Stimulated activated naive CD8-positive, alpha-beta T cell treated with anti-CD3 and anti-CD28 coated beads, Interleukin-15, amount 100 ng/mL, for 72 hours (primary cell): ENCODE measurements at regions not wholly inside any gene's neighbourhood (a gene's known extent, or its start where the extent isn't known, plus 50 kb on each side); places are given as distances from the start of the nearest gene placed in this dataset.

Experiments
- ATAC-seq: fragments of 150-1000 bp; cut with Tn5 transposase; 2 replicates; pipeline ENCODE4 v1.10.0; 2021; ENCODE audit warnings: mild to moderate bottlenecking, moderate library complexity
- DNase-seq, 2 donors: peaks; one replicate each; pipeline ENCODE4 v3.0.0; 2021 to 2022
- H3K27ac Mint-ChIP-seq, 2 donors: one replicate each; pipeline ENCODE4 v1.8.0; 2022; ENCODE audit warnings: mild to moderate bottlenecking in 2 of 2, mixed read lengths in 2 of 2, moderate library complexity in 2 of 2
- H3K27me3 Mint-ChIP-seq: one replicate; pipeline ENCODE4 v1.8.0; 2022; ENCODE audit warnings: mixed read lengths
- H3K4me1 Mint-ChIP-seq: one replicate; pipeline ENCODE4 v1.8.0; 2022; ENCODE audit warnings: mild to moderate bottlenecking, mixed read lengths
- H3K4me3 Mint-ChIP-seq, 2 donors: one replicate each; pipeline ENCODE4 v1.8.0; 2022; ENCODE audit warnings: mild to moderate bottlenecking in 2 of 2, mixed read lengths in 2 of 2, moderate library complexity in 1 of 2
- H3K9me3 Mint-ChIP-seq, 2 donors: one replicate each; pipeline ENCODE4 v1.8.0; 2022; ENCODE audit warnings: mixed read lengths in 2 of 2

- H3K4me1 Mint-ChIP-seq, result no peaks in the 10 kb centered on the region
- no peak for ATAC-seq
- H3K27me3 Mint-ChIP-seq, result no peaks in the 10 kb centered on the region
- H3K4me3 Mint-ChIP-seq, result no peak overlapping the region
- DNase-seq, result no peak
- peaks cover 13 to 25% of the 10 kb centered on the region in 2 donors for H3K9me3 Mint-ChIP-seq
- H3K27ac Mint-ChIP-seq, result no peak overlapping the region
Measured at GRCh38 chr3:158882445-158882844, 80.6 kb downstream of the MFSD1 start.

GRCh38 chr3:158896729-158897128, 94.9 kb downstream of the MFSD1 start:
- ATAC-seq (no peak), DNase-seq (no peak)
- Mint-ChIP-seq H3K27ac (no peak overlapping the region), H3K4me1 (no peaks in the 10 kb centered on the region), H3K9me3 (no peaks in the 10 kb centered on the region), H3K27me3 (no peaks in the 10 kb centered on the region), H3K4me3 (no peak overlapping the region)

GRCh38 chr3:158906749-158907148, 104.9 kb downstream of the MFSD1 start:
- no peak for ATAC-seq
- Mint-ChIP-seq H3K27ac (no peak overlapping the region), H3K9me3 (no peaks in the 10 kb centered on the region), H3K4me1 (no peaks in the 10 kb centered on the region), H3K4me3 (no peak overlapping the region), H3K27me3 (peaks cover 11% of the 10 kb centered on the region)
- DNase-seq, result no peak

GRCh38 chr3:158908187-158908734, 106.4 kb downstream of the MFSD1 start:
- ATAC-seq, result no peak
- H3K4me3 Mint-ChIP-seq, result no peak overlapping the region
- peaks cover 11% of the 10 kb centered on the region for H3K27me3 Mint-ChIP-seq
- no peak for DNase-seq
- no peak overlapping the region for H3K27ac Mint-ChIP-seq
- no peaks in the 10 kb centered on the region for H3K9me3 Mint-ChIP-seq
- H3K4me1 Mint-ChIP-seq, result no peaks in the 10 kb centered on the region

- ATAC-seq (no peak), DNase-seq (no peak)
- no peaks in the 10 kb centered on the region for H3K4me1 Mint-ChIP-seq
- H3K4me3 Mint-ChIP-seq, result no peak overlapping the region
- no peak overlapping the region for H3K27ac Mint-ChIP-seq
- H3K9me3 Mint-ChIP-seq, result no peaks in the 10 kb centered on the region
- H3K27me3 Mint-ChIP-seq, result peaks cover 11% of the 10 kb centered on the region
Measured at GRCh38 chr3:158909870-158910269, 108.0 kb downstream of the MFSD1 start.

GRCh38 chr3:158911586-158911985, 109.7 kb downstream of the MFSD1 start:
- H3K27ac Mint-ChIP-seq, result no peak overlapping the region
- H3K9me3 Mint-ChIP-seq, result no peaks in the 10 kb centered on the region
- ATAC-seq (no peak), DNase-seq (no peak)
- no peak overlapping the region for H3K4me3 Mint-ChIP-seq
- no peaks in the 10 kb centered on the region for H3K4me1 Mint-ChIP-seq
- peaks cover 6% of the 10 kb centered on the region for H3K27me3 Mint-ChIP-seq

GRCh38 chr3:158912188-158912587, 110.3 kb downstream of the MFSD1 start:
- DNase-seq (no peak), ATAC-seq (no peak)
- Mint-ChIP-seq H3K9me3 (no peaks in the 10 kb centered on the region), H3K27ac (no peak overlapping the region), H3K4me3 (no peak overlapping the region), H3K4me1 (no peaks in the 10 kb centered on the region), H3K27me3 (peaks cover 2% of the 10 kb centered on the region)

- Mint-ChIP-seq H3K9me3 (no peaks in the 10 kb centered on the region), H3K4me3 (no peak overlapping the region), H3K4me1 (no peaks in the 10 kb centered on the region), H3K27ac (no peak overlapping the region), H3K27me3 (peaks cover 6% of the 10 kb centered on the region)
- no peak for ATAC-seq
- no peak for DNase-seq
Measured at GRCh38 chr3:158912621-158913020, 110.8 kb downstream of the MFSD1 start.

- Mint-ChIP-seq H3K27me3 (peaks cover 11% of the 10 kb centered on the region), H3K9me3 (no peaks in the 10 kb centered on the region), H3K27ac (no peak overlapping the region), H3K4me1 (no peaks in the 10 kb centered on the region), H3K4me3 (no peak overlapping the region)
- ATAC-seq, result no peak
- DNase-seq, result no peak
Measured at GRCh38 chr3:158916111-158916510, 114.3 kb downstream of the MFSD1 start.

GRCh38 chr3:158918008-158918407, 116.2 kb downstream of the MFSD1 start:
- Mint-ChIP-seq H3K4me3 (no peak overlapping the region), H3K9me3 (no peaks in the 10 kb centered on the region), H3K27me3 (peaks cover 15% of the 10 kb centered on the region), H3K27ac (no peak overlapping the region), H3K4me1 (no peaks in the 10 kb centered on the region)
- ATAC-seq (peak; percentile 54), DNase-seq (peak; percentile 7 to 11)

- H3K4me3 Mint-ChIP-seq, result no peak overlapping the region
- H3K9me3 Mint-ChIP-seq, result no peaks in the 10 kb centered on the region
- DNase-seq (no peak), ATAC-seq (no peak)
- H3K4me1 Mint-ChIP-seq, result no peaks in the 10 kb centered on the region
- peaks cover 15% of the 10 kb centered on the region for H3K27me3 Mint-ChIP-seq
- H3K27ac Mint-ChIP-seq, result no peak overlapping the region
Measured at GRCh38 chr3:158918451-158918850, 116.6 kb downstream of the MFSD1 start.

- Mint-ChIP-seq H3K27ac (no peak overlapping the region), H3K27me3 (peaks cover 15% of the 10 kb centered on the region), H3K4me3 (no peak overlapping the region), H3K9me3 (no peaks in the 10 kb centered on the region), H3K4me1 (no peaks in the 10 kb centered on the region)
- ATAC-seq (no peak), DNase-seq (no peak)
Measured at GRCh38 chr3:158920371-158920770, 118.5 kb downstream of the MFSD1 start.

- no peak for DNase-seq
- ATAC-seq, result no peak
- Mint-ChIP-seq H3K27me3 (peaks cover 7% of the 10 kb centered on the region), H3K27ac (no peak overlapping the region), H3K4me3 (no peak overlapping the region), H3K9me3 (no peaks in the 10 kb centered on the region), H3K4me1 (no peaks in the 10 kb centered on the region)
Measured at GRCh38 chr3:158925021-158925420, 123.2 kb downstream of the MFSD1 start.

- H3K27ac Mint-ChIP-seq, result peak overlapping the region in 1 of 2 donors; percentile 7
- H3K4me1 Mint-ChIP-seq, result no peaks in the 10 kb centered on the region
- no peak for DNase-seq
- no peak overlapping the region for H3K4me3 Mint-ChIP-seq
- no peak for ATAC-seq
- no peaks in the 10 kb centered on the region for H3K9me3 Mint-ChIP-seq
- peaks cover 6% of the 10 kb centered on the region for H3K27me3 Mint-ChIP-seq
Measured at GRCh38 chr3:158925828-158926494, 124.1 kb downstream of the MFSD1 start.

GRCh38 chr3:158935846-158936245, 134.0 kb downstream of the MFSD1 start:
- H3K4me3 Mint-ChIP-seq, result no peak overlapping the region
- no peak for ATAC-seq
- no peaks in the 10 kb centered on the region for H3K4me1 Mint-ChIP-seq
- H3K9me3 Mint-ChIP-seq, result peaks cover 26 to 42% of the 10 kb centered on the region in 2 donors
- no peak for DNase-seq
- peaks cover 17% of the 10 kb centered on the region for H3K27me3 Mint-ChIP-seq
- H3K27ac Mint-ChIP-seq, result no peak overlapping the region

- Mint-ChIP-seq H3K4me1 (no peaks in the 10 kb centered on the region), H3K9me3 (peaks cover 26 to 42% of the 10 kb centered on the region in 2 donors), H3K4me3 (no peak overlapping the region), H3K27ac (no peak overlapping the region), H3K27me3 (peaks cover 17% of the 10 kb centered on the region)
- ATAC-seq, result no peak
- DNase-seq, result no peak
Measured at GRCh38 chr3:158936530-158937113, 134.8 kb downstream of the MFSD1 start.
